Small intestine (tissue), 7 donors: ENCODE measurements at regions not wholly inside any gene's neighbourhood (a gene's known extent, or its start where the extent isn't known, plus 50 kb on each side); places are given as distances from the start of the nearest gene placed in this dataset.
A peak's percentile ranks its signal among the peaks of the same experiment; 100 is the strongest.
"Not testable (repeated sequence)": the region's sequence is repeated elsewhere in the genome, so short reads cannot be mapped to it uniquely, and the experiment has no call there.

ENCODE experiments used
- DNase-seq, 2 donors: peaks; one replicate each; pipeline versions ENCODE4 v3.0.0 to v3.0.0-alpha.2; 2013
- FAIRE-seq: peaks from 2 replicates; lab custom pipeline; 2012; peaks lifted over from hg19 to GRCh38; lab: Jason Lieb, UNC
- H3K27ac ChIP-seq, 3 donors: one replicate each; pipeline ENCODE4 v1.5.1; 2013; ENCODE audit warnings: low read length in 2 of 3, mild to moderate bottlenecking in 2 of 3, control low read depth in 1 of 3, inconsistent platforms in 1 of 3, low read depth in 1 of 3, moderate library complexity in 1 of 3
- H3K27me3 ChIP-seq, 3 donors: one replicate each; pipeline ENCODE4 v1.6.1; 2013; ENCODE audit warnings: low read length in 3 of 3, inconsistent platforms in 1 of 3; ENCODE audit not compliant: control insufficient read depth in 3 of 3, insufficient read depth in 3 of 3
- H3K36me3 ChIP-seq, 3 donors: one replicate each; pipeline ENCODE4 v1.6.1; 2013; ENCODE audit warnings: low read length in 3 of 3, inconsistent platforms in 1 of 3, low read depth in 1 of 3, mild to moderate bottlenecking in 1 of 3, moderate library complexity in 1 of 3; ENCODE audit not compliant: control insufficient read depth in 3 of 3, insufficient read depth in 2 of 3
- H3K4me1 ChIP-seq, 3 donors: one replicate each; pipeline ENCODE4 v1.6.1; 2013; ENCODE audit warnings: low read length in 2 of 3, inconsistent platforms in 1 of 3, low read depth in 1 of 3, mild to moderate bottlenecking in 1 of 3, moderate library complexity in 1 of 3; ENCODE audit not compliant: control insufficient read depth in 3 of 3, insufficient read depth in 2 of 3
- H3K4me3 ChIP-seq, 3 donors: one replicate each; pipeline ENCODE4 v1.5.1; 2013; ENCODE audit warnings: low read length in 3 of 3, control low read depth in 1 of 3, inconsistent platforms in 1 of 3, low read depth in 1 of 3, mild to moderate bottlenecking in 1 of 3, moderate library complexity in 1 of 3
- H3K9me3 ChIP-seq, 2 donors: one replicate each; pipeline ENCODE4 v1.6.1; 2013; ENCODE audit warnings: low read depth in 1 of 2, low read length in 1 of 2; ENCODE audit not compliant: control insufficient read depth in 2 of 2, insufficient read depth in 1 of 2
- WGBS, 3 donors: extraction: QIAGEN DNeasy Blood & Tissue Kit; methylation state at CpG; one replicate each; pipeline ENCODE4 v1.1.7; 2013; 5-methylcytosine and 5-hydroxymethylcytosine counted together
- donor health status: healthy with polysubstance abuse.
- donor health status: control.
- donor health status: control.
- donor health status: Bipolar disorder and iron deficiency.
- donor health status: healthy.

DNA sequence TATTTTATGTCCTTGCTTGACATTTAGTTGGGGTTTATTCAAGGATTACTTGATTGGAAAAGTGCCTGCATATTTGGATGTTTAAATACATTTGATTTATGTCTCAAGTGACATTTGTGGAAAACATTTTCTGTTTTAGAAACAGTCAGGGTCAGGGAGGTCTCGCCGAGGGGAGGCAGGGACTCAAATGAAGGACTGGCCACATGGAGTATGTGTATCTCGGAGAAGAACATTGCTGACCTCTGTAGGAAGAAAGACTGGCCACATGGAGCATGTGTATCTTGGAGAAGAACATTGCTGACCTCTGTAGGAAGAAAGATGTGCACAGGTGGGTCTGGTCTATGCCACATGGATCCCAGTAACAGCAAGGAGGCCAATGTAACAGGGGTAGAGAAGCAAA lies 233.6 kb downstream of the TRIML1 start:
- DNase-seq (peak in 1 of 2 donors; percentile 69), FAIRE-seq (no peak)
- H3K4me1 ChIP-seq: no peaks in the 10 kb centered on the region
- no peaks in the 10 kb centered on the region for H3K36me3 ChIP-seq
- no peak overlapping the region for H3K4me3 ChIP-seq
- peaks cover 0 to 10% of the 10 kb centered on the region in 2 donors for H3K9me3 ChIP-seq
- H3K27me3 ChIP-seq: no peaks in the 10 kb centered on the region
- no peak overlapping the region for H3K27ac ChIP-seq
- 59 to 80% (median 69%) methylated on average over 3 of the region's 3 CpGs for WGBS, 3 donors

GRCh38 chr4:188374871-188375270 lies 235.6 kb downstream of the TRIML1 start:
- H3K9me3 ChIP-seq: peaks cover 0 to 13% of the 10 kb centered on the region in 2 donors
- H3K4me1 ChIP-seq: no peaks in the 10 kb centered on the region
- no peak overlapping the region for H3K4me3 ChIP-seq
- 81 to 91% (median 90%) methylated on average over 5 of the region's 5 CpGs for WGBS, 3 donors
- H3K36me3 ChIP-seq: no peaks in the 10 kb centered on the region
- no peaks in the 10 kb centered on the region for H3K27me3 ChIP-seq
- DNase-seq (no peak), FAIRE-seq (no peak)
- no peak overlapping the region for H3K27ac ChIP-seq

GRCh38 chr4:188377816-188378215 lies 238.6 kb downstream of the TRIML1 start:
- 89 to 90% (median 90%) methylated on average over 10 of the region's 10 CpGs for WGBS, 3 donors
- Histone ChIP-seq H3K27ac (no peak overlapping the region), H3K36me3 (no peaks in the 10 kb centered on the region), H3K27me3 (no peaks in the 10 kb centered on the region), H3K9me3 (peaks cover 0 to 13% of the 10 kb centered on the region in 2 donors), H3K4me3 (no peak overlapping the region), H3K4me1 (no peaks in the 10 kb centered on the region)
- FAIRE-seq (no peak), DNase-seq (no peak)

GRCh38 chr4:188383180-188383579 lies 243.9 kb downstream of the TRIML1 start:
- Histone ChIP-seq H3K9me3 (peaks cover 0 to 1% of the 10 kb centered on the region in 2 donors), H3K27ac (no peak overlapping the region), H3K4me1 (no peaks in the 10 kb centered on the region), H3K36me3 (no peaks in the 10 kb centered on the region), H3K4me3 (no peak overlapping the region), H3K27me3 (no peaks in the 10 kb centered on the region)
- DNase-seq (no peak), FAIRE-seq (no peak)
- 89 to 97% (median 96%) methylated on average over 4 of the region's 4 CpGs for WGBS, 3 donors

GRCh38 chr4:188387179-188387791 lies 248.0 kb downstream of the TRIML1 start:
- DNase-seq (no peak), FAIRE-seq (peak; percentile 73)
- Histone ChIP-seq H3K36me3 (no peaks in the 10 kb centered on the region), H3K9me3 (peaks cover 0 to 3% of the 10 kb centered on the region in 2 donors), H3K4me3 (no peak overlapping the region), H3K4me1 (no peaks in the 10 kb centered on the region), H3K27me3 (no peaks in the 10 kb centered on the region), H3K27ac (no peak overlapping the region)
- 34 to 43% (median 39%) methylated on average over 5 of the region's 5 CpGs for WGBS, 3 donors

DNA sequence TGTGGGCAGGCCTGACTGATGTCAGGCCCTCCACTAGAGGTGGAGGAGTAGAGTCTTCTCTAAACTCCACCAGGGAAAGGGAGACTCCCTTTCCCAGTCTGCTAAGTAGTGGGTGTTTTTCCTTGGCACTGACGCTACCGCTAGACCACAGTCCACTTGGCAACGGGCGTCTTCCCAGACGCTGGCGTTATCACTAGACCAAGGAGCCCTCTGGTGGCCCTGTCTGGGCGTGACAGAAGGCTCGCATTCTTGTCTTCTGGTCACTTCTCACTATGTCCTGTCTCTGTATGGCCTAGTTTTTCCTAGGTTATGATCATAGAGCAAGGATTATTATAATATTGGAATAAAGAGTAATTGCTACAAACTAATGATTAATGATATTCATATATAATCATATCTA lies 252.1 kb downstream of the TRIML1 start:
- H3K4me1 ChIP-seq, DNase-seq, H3K4me3 ChIP-seq, H3K27me3 ChIP-seq, H3K36me3 ChIP-seq, FAIRE-seq, H3K27ac ChIP-seq, H3K9me3 ChIP-seq: not testable (repeated sequence)
- WGBS, 3 donors: 86 to 90% (median 90%) methylated on average over 8 of the region's 8 CpGs

- Histone ChIP-seq H3K27me3 (no peaks in the 10 kb centered on the region), H3K27ac (no peak overlapping the region), H3K4me3 (no peak overlapping the region), H3K9me3 (peaks cover 0 to 6% of the 10 kb centered on the region in 2 donors), H3K4me1 (no peaks in the 10 kb centered on the region), H3K36me3 (no peaks in the 10 kb centered on the region)
- WGBS, 3 donors: 60 to 70% (median 64%) methylated on average over 5 of the region's 5 CpGs
- DNase-seq (no peak), FAIRE-seq (no peak)
These were observed 256.8 kb downstream of the TRIML1 start for GRCh38 chr4:188396037-188396436.

DNA sequence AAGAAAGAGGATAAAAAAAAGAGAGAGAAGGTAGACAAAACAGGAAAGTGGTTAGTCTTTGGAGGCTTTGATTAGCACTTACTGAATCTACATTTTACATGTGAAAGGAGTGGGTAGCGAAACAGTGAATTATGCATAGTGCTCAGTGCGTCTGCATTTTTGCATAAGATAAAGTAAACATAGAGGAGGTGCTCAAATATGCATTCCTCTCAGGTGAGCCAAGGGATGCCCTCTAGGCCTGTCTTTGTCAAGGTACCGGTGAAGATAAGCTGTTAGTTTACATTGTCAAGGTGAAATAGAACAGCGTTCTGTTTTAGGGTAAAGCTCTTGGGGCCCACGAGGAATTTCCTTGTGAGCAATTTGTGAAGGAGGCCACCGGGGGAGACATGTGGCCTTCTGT lies 260.6 kb downstream of the TRIML1 start:
- WGBS, 3 donors: 67 to 79% (median 76%) methylated on average over 6 of the region's 6 CpGs
- H3K27me3 ChIP-seq: no peaks in the 10 kb centered on the region
- FAIRE-seq: no peak
- no peaks in the 10 kb centered on the region for H3K4me1 ChIP-seq
- DNase-seq: no peak
- H3K9me3 ChIP-seq: no peaks in the 10 kb centered on the region
- no peak overlapping the region for H3K27ac ChIP-seq
- H3K36me3 ChIP-seq: no peaks in the 10 kb centered on the region
- no peak overlapping the region for H3K4me3 ChIP-seq

GRCh38 chr4:188400451-188400850 lies 261.2 kb downstream of the TRIML1 start:
- no peak for DNase-seq
- H3K9me3 ChIP-seq: no peaks in the 10 kb centered on the region
- FAIRE-seq: no peak

More at GRCh38 chr4:188400451-188400850, 261.2 kb downstream of the TRIML1 start:
- Histone ChIP-seq H3K27ac (no peak overlapping the region), H3K27me3 (no peaks in the 10 kb centered on the region), H3K4me3 (no peak overlapping the region), H3K4me1 (no peaks in the 10 kb centered on the region), H3K36me3 (no peaks in the 10 kb centered on the region)
- WGBS, 3 donors: 72 to 84% (median 72%) methylated on average over 2 of the region's 2 CpGs
